SK-N-MC (cell line): ENCODE measurements at regions not wholly inside any gene's neighbourhood (a gene's known extent, or its start where the extent isn't known, plus 50 kb on each side); places are given as distances from the start of the nearest gene placed in this dataset.

Source experiments
- EZH2 ChIP-seq: fragments of 200-600 bp; sonication (generic); IDR thresholded peaks from one replicate; pipeline ENCODE4 v1.6.1; 2017; ENCODE audit warnings: antibody characterized with exemption
- POLR2AphosphoS5 ChIP-seq: IDR thresholded peaks from 2 replicates; pipeline ENCODE4 v1.6.1; 2012; ENCODE audit warnings: mild to moderate bottlenecking, low read depth, low read length, borderline replicate concordance

- no peak for TF ChIP-seq POLR2AphosphoS5
- TF ChIP-seq EZH2, result no peak
These were observed 175.3 kb upstream of the EXOC2 start for GRCh38 chr6:868201-868600.
